Lung (tissue), 11 donors: ENCODE measurements at regions not wholly inside any gene's neighbourhood (a gene's known extent, or its start where the extent isn't known, plus 50 kb on each side); places are given as distances from the start of the nearest gene placed in this dataset.

ENCODE experiments used
- ATAC-seq: fragments of 200-7000 bp; cut with Tn5 transposase; one replicate; pipeline ENCODE4 v1.9.1; 2020; ENCODE audit warnings: moderate number of reproducible peaks; ENCODE audit not compliant: insufficient read depth, low FRiP score
- DNase-seq, 3 donors: peaks; one replicate each; pipeline ENCODE4 v3.0.0-alpha.2; 2013 to 2017
- H3K27ac ChIP-seq, 2 donors: one replicate each; pipeline ENCODE4 v1.5.1; 2013; ENCODE audit warnings: mild to moderate bottlenecking in 2 of 2, moderate library complexity in 2 of 2, control low read depth in 1 of 2, inconsistent platforms in 1 of 2, low read depth in 1 of 2, low read length in 1 of 2
- H3K27me3 ChIP-seq, 3 donors: one replicate each; pipeline ENCODE4 v1.5.1; 2013; ENCODE audit warnings: low read length in 2 of 3; ENCODE audit not compliant: control insufficient read depth in 3 of 3, insufficient read depth in 3 of 3
- H3K36me3 ChIP-seq, 4 donors: one replicate each; pipeline ENCODE4 v1.5.1; 2013; ENCODE audit warnings: low read length in 4 of 4, mild to moderate bottlenecking in 1 of 4, moderate library complexity in 1 of 4; ENCODE audit not compliant: control insufficient read depth in 4 of 4, insufficient read depth in 4 of 4
- H3K4me1 ChIP-seq, 5 donors: one replicate each; pipeline ENCODE4 v1.5.1; 2013; ENCODE audit warnings: low read length in 5 of 5, mild to moderate bottlenecking in 2 of 5, moderate library complexity in 1 of 5; ENCODE audit not compliant: control insufficient read depth in 5 of 5, insufficient read depth in 5 of 5
- H3K4me3 ChIP-seq: one replicate; pipeline ENCODE4 v1.5.1; 2013; ENCODE audit warnings: mild to moderate bottlenecking, control low read depth, moderate library complexity
- H3K9ac ChIP-seq, 2 donors: one replicate each; pipeline ENCODE4 v1.5.1; 2013; ENCODE audit warnings: low read length in 2 of 2, control low read depth in 1 of 2; ENCODE audit not compliant: insufficient read depth in 1 of 2
- H3K9me3 ChIP-seq, 4 donors: one replicate each; pipeline ENCODE4 v1.5.1; 2013; ENCODE audit warnings: low read length in 3 of 4, mild to moderate bottlenecking in 1 of 4, moderate library complexity in 1 of 4; ENCODE audit not compliant: control insufficient read depth in 4 of 4, insufficient read depth in 3 of 4
- WGBS, 2 donors: extraction: QIAGEN DNeasy Blood & Tissue Kit; methylation state at CpG; one replicate each; pipeline ENCODE4 v1.1.7; 2013; 5-methylcytosine and 5-hydroxymethylcytosine counted together
- TF ChIP-seq, protein P1 (sequence below): IDR thresholded peaks from 2 replicates; pipeline ENCODE4 v1.5.1; 2012; ENCODE audit warnings: mild to moderate bottlenecking; ENCODE audit errors: control extremely low read depth, extremely low read depth
- donor health status: control.
- donor health status: control.
- donor health status: Bipolar disorder and iron deficiency.
- donor health status: healthy.
- donor health status: DM: yes; HTN: yes; CAD: no.

DNA sequence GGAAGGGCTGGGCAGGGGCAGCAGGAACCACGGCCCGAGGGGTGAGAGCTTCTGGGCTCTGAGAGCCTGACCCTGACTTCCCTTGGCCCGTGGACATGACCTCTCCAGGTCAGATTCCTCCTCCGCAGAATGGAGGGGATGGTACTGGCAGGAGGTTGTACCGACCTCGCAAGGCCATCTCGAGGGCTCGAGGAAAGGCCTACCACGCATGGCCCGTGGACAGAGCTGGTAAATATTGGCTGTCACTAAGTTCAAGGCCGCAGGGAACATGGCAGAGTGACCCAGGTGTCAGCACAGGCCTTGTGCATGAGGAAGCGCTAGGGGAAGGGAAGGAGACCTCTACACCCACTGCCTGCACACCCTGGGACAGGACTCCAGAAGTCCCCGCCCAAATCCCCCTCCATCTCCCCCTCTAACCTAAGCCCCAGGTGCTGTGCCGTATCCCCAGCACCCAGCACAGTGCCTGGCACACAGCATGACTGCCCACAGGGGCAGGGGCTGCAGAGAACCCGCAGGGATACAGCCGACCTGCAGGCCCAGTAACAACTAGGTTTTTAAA lies 54.9 kb upstream of the PPP2R5C start:
- no peaks in the 10 kb centered on the region for H3K9me3 ChIP-seq
- H3K4me3 ChIP-seq: no peak overlapping the region
- DNase-seq: no peak

DNA sequence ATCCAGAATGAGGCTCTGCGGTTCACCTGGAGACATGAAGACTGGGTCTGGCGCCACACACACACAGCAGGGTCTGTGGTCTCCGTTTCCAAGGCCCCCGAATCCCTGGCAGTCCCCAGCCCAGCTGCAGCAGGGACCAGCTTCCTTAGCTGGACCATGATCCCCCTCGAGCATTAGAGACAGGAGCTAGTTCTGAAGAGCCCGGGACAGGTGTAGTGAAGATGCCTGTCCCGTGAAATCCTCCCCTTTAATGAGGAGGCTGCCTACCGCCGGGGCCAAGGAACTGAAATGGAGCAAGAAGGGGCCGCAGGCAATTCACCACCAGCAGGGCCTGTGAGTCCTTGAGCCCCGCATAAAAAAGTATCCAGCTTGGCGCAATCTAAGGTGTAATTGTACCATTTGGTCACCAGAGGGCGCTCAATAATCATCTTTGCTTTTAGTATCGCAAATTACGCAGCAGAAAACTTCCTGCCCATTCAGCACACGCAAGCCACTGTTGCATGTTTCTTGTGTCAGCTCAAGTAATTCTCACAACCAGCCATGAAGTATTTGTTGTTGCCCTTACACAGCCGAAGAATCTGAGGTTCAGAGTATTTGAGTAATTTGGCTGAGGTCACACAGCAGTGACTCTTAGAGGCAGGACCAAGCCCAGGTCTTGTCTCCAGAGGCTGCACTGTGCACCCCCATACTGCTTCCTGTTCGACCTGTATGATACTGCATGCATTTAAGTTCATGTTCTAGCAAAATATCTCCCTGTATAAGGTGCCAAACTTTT lies 54.3 kb upstream of the PPP2R5C start:
- peaks cover 0 to 7% (median 5%) of the 10 kb centered on the region in 3 donors for H3K27me3 ChIP-seq
- no peak overlapping the region for H3K27ac ChIP-seq
- H3K36me3 ChIP-seq: no peaks in the 10 kb centered on the region
- ATAC-seq (peak; percentile 76), DNase-seq (peak; percentile 75 to 92 (median 92))
- no peak overlapping the region for H3K9ac ChIP-seq
- peaks cover 0 to 10% (median 0%) of the 10 kb centered on the region in 5 donors for H3K4me1 ChIP-seq
- TF ChIP-seq, protein P1, sequence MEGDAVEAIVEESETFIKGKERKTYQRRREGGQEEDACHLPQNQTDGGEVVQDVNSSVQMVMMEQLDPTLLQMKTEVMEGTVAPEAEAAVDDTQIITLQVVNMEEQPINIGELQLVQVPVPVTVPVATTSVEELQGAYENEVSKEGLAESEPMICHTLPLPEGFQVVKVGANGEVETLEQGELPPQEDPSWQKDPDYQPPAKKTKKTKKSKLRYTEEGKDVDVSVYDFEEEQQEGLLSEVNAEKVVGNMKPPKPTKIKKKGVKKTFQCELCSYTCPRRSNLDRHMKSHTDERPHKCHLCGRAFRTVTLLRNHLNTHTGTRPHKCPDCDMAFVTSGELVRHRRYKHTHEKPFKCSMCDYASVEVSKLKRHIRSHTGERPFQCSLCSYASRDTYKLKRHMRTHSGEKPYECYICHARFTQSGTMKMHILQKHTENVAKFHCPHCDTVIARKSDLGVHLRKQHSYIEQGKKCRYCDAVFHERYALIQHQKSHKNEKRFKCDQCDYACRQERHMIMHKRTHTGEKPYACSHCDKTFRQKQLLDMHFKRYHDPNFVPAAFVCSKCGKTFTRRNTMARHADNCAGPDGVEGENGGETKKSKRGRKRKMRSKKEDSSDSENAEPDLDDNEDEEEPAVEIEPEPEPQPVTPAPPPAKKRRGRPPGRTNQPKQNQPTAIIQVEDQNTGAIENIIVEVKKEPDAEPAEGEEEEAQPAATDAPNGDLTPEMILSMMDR: peak; percentile 83
- no peaks in the 10 kb centered on the region for H3K9me3 ChIP-seq
- H3K4me3 ChIP-seq: no peak overlapping the region
- WGBS, 2 donors: 30 to 34% methylated on average over 18 of the region's 18 CpGs

More for the DNA sequence above, 54.9 kb upstream of the PPP2R5C start:
- peaks cover 0 to 7% (median 5%) of the 10 kb centered on the region in 3 donors for H3K27me3 ChIP-seq
- no peaks in the 10 kb centered on the region for H3K36me3 ChIP-seq
- peak overlapping the region in 1 of 2 donors; percentile 68 for H3K27ac ChIP-seq
- no peak for ATAC-seq
- TF ChIP-seq, protein P1: no peak
- peaks cover 0 to 10% (median 0%) of the 10 kb centered on the region in 5 donors for H3K4me1 ChIP-seq
- 79 to 80% methylated on average over 16 of the region's 16 CpGs for WGBS, 2 donors
- no peak overlapping the region for H3K9ac ChIP-seq

GRCh38 chr14:101707863-101708620 lies 53.5 kb upstream of the PPP2R5C start:
- H3K27me3 ChIP-seq: peaks cover 0 to 4% (median 2%) of the 10 kb centered on the region in 3 donors
- H3K9ac ChIP-seq: no peak overlapping the region
- WGBS, 2 donors: 86 to 88% methylated on average over 12 of the region's 12 CpGs
- DNase-seq (no peak), ATAC-seq (no peak)
- no peaks in the 10 kb centered on the region for H3K36me3 ChIP-seq
- no peaks in the 10 kb centered on the region for H3K9me3 ChIP-seq
- no peak overlapping the region for H3K4me3 ChIP-seq
- no peak overlapping the region for H3K27ac ChIP-seq
- TF ChIP-seq, protein P1: no peak
- H3K4me1 ChIP-seq: peaks cover 0 to 10% (median 0%) of the 10 kb centered on the region in 5 donors
